Activated naive CD8-positive, alpha-beta T cell treated with anti-CD3 and anti-CD28 coated beads for 36 hours (primary cell): ENCODE measurements at regions not wholly inside any gene's neighbourhood (a gene's known extent, or its start where the extent isn't known, plus 50 kb on each side); places are given as distances from the start of the nearest gene placed in this dataset.

ENCODE experiments used
- DNase-seq: peaks from one replicate; pipeline ENCODE4 v3.0.0; 2021
- H3K27ac Mint-ChIP-seq: one replicate; pipeline ENCODE4 v1.8.0; 2022; ENCODE audit warnings: mild to moderate bottlenecking, moderate library complexity, mixed read lengths
- H3K27me3 Mint-ChIP-seq: one replicate; pipeline ENCODE4 v1.8.0; 2022; ENCODE audit warnings: mild to moderate bottlenecking, mixed read lengths
- H3K36me3 Mint-ChIP-seq: one replicate; pipeline ENCODE4 v1.8.0; 2021; ENCODE audit warnings: mild to moderate bottlenecking, mixed read lengths
- H3K4me1 Mint-ChIP-seq: one replicate; pipeline ENCODE4 v1.8.0; 2021; ENCODE audit warnings: mixed read lengths
- H3K4me3 Mint-ChIP-seq: one replicate; pipeline ENCODE4 v1.8.0; 2022; ENCODE audit warnings: mild to moderate bottlenecking, moderate library complexity, mixed read lengths
- H3K9me3 Mint-ChIP-seq: one replicate; pipeline ENCODE4 v1.8.0; 2022; ENCODE audit warnings: mixed read lengths

GRCh38 chr3:188940573-188940932 is 231.2 kb upstream of the TPRG1 start:
- Mint-ChIP-seq H3K27me3 (peaks cover 6% of the 10 kb centered on the region), H3K27ac (no peak overlapping the region), H3K4me1 (no peaks in the 10 kb centered on the region), H3K36me3 (no peaks in the 10 kb centered on the region), H3K4me3 (no peak overlapping the region), H3K9me3 (peaks cover 3% of the 10 kb centered on the region)
- DNase-seq = no peak

GRCh38 chr3:188941103-188941502 is 230.7 kb upstream of the TPRG1 start:
- no peaks in the 10 kb centered on the region for H3K36me3 Mint-ChIP-seq
- DNase-seq = no peak
- H3K27ac Mint-ChIP-seq = no peak overlapping the region
- H3K27me3 Mint-ChIP-seq = peaks cover 10% of the 10 kb centered on the region
- peaks cover 3% of the 10 kb centered on the region for H3K9me3 Mint-ChIP-seq
- no peak overlapping the region for H3K4me3 Mint-ChIP-seq
- H3K4me1 Mint-ChIP-seq = no peaks in the 10 kb centered on the region

DNA sequence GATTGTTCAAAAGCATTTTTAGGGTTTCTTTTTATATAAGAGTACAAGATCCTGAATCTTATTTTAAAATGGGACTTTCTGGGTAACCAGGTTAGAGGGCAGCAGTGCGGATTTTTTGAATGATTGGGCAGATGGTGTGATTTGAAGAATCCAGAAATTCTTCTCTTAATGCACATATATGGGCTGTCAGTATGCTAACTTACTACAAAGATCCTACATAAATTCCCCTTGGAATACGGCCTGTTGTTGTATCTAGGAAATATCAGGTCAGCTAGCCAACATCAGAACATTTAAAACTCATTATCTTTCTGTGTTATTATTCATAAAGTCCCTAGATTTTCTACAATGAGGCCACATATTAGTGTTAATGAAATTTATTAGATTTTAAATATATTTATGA is 229.6 kb upstream of the TPRG1 start:
- Mint-ChIP-seq H3K36me3 (no peaks in the 10 kb centered on the region), H3K9me3 (peaks cover 3% of the 10 kb centered on the region), H3K4me3 (no peak overlapping the region), H3K27ac (no peak overlapping the region), H3K4me1 (no peaks in the 10 kb centered on the region), H3K27me3 (peaks cover 20% of the 10 kb centered on the region)
- DNase-seq = no peak

GRCh38 chr3:188943591-188943990 is 228.2 kb upstream of the TPRG1 start:
- H3K4me3 Mint-ChIP-seq = no peak overlapping the region
- H3K27ac Mint-ChIP-seq = no peak overlapping the region
- DNase-seq = no peak
- peaks cover 1% of the 10 kb centered on the region for H3K9me3 Mint-ChIP-seq
- H3K4me1 Mint-ChIP-seq = peaks cover 3% of the 10 kb centered on the region
- H3K27me3 Mint-ChIP-seq = peaks cover 25% of the 10 kb centered on the region
- H3K36me3 Mint-ChIP-seq = no peaks in the 10 kb centered on the region

- Mint-ChIP-seq H3K4me3 (no peak overlapping the region), H3K36me3 (no peaks in the 10 kb centered on the region), H3K27me3 (peaks cover 28% of the 10 kb centered on the region), H3K9me3 (peaks cover 1% of the 10 kb centered on the region), H3K4me1 (peaks cover 8% of the 10 kb centered on the region), H3K27ac (no peak overlapping the region)
- no peak for DNase-seq
These were observed 227.7 kb upstream of the TPRG1 start for GRCh38 chr3:188944108-188944507.

DNA sequence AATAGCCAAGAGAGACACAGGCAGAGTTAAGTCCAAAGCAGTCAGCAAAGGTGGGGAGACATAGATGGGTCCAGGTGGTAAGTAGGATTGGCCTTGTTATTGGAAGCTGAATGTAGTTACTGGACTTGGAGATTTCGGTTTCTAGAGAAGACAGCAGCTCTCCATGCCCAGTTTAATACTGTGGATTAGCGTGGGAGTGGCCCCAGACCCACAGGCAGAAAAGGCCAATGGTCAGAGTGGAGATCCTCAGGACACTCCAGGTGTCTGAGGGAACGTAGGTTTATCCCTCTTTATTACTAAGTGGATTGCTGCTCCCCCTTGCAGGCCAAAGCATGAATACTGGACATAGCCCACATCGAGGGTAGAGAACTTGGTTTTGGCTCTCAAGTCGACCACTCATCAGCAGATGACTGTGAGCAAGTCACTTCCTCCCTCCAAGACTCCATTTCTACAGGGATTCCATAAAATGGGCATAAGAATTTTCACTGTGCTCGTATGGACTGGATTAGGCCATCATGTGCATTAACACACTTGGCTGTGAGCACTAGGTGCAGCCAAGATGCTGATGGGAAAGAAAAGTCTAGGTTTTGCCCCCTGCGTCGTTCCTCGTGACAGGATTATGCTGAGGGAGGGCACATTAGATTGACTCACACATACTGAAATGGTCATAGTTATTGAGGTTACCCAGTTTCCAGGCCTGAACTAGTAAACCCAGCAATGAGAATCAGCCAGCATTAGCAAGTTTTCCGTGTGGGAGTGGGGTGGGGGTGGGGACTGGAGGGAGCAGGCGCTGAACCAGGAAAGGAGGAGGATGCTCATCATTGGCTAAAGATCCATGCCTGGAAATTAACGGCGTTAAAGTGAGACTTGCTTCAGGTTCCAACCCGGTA is 225.2 kb upstream of the TPRG1 start:
- Mint-ChIP-seq H3K36me3 (no peaks in the 10 kb centered on the region), H3K4me1 (peaks cover 21% of the 10 kb centered on the region), H3K9me3 (peaks cover 1% of the 10 kb centered on the region), H3K27ac (no peak overlapping the region), H3K4me3 (no peak overlapping the region), H3K27me3 (peaks cover 28% of the 10 kb centered on the region)
- no peak for DNase-seq

DNA sequence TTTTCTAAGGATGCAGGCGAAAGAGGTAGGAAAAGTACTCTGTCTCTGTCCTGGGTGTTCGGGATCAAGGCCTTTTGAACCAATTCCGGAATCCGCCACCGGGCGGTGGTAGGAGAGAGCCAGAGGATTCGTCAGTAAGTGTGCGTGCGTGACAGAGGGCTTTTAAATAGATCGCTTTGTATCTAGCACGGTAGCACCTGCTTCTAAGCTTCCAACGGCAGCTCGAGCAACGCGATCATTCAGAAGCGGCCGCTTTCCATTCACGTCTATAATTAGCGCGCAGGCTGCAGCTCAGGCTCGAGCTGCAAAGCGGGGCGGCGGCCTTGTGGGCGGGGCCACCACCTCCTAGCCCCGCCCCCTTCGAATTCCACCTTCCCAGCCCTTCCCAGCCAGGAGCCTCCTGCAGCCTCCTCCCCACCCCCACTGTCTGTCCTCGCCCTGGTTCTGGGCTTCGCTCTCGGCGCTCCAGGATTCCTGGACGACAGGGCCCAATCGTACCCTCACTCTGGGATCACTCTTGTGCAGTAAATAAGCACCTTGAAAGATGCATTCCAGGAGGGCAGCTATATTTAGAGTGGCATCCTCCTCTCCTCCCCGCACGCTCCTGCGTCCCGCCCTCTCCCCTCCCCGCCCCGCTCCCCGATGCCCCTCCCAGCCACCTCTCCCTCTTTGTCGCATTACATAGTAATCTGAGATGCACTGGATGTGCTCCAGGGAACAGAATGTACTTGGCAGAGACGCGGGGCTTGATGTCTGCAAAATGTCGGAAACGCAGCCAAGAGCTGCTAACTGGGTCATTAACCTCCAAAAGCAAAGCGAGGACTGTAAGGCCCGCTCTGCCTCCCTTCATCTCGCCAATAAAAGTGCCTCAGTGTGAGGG is 224.1 kb upstream of the TPRG1 start:
- Mint-ChIP-seq H3K27me3 (peaks cover 28% of the 10 kb centered on the region), H3K4me1 (peaks cover 22% of the 10 kb centered on the region), H3K36me3 (no peaks in the 10 kb centered on the region), H3K27ac (peak overlapping the region; percentile 7), H3K4me3 (peak overlapping the region; percentile 47), H3K9me3 (peaks cover under 1% of the 10 kb centered on the region)
- DNase-seq = peak; percentile 24

DNA sequence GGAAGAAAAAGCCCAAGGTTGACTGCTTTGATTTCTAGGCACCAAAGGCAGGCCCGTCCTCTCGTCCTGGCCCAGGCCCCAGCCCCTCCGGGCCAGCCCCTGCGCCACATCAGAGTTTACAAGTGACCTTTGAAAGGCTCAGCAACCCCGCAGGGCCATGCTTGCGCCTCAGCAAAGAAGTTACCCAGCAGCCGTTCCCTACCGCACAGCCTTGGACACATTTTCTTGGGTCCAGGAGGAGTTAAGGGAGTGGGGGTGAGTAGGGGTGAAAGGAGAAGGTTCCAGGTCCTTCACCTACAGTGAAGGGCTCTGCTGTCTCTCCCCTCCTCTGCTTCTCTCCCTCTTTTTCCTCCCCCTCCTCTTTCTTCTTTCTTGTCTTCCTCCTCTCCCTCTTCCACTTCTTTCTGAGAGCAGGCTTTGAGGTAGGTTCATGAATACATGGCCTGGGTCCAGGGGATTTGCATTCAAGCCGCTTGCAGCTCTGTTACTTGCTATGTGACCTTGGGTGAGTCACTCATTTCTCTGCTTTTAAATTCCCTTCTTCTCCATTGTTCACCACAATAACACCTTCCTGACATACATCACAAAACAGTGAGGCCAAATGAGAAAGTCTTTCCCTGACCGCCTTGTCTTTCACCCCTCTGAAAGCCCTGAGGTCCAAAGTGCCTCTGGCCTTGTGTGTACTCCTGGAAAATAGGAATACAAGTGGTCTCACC is 223.3 kb upstream of the TPRG1 start:
- Mint-ChIP-seq H3K27me3 (peaks cover 28% of the 10 kb centered on the region), H3K4me3 (no peak overlapping the region), H3K27ac (no peak overlapping the region), H3K36me3 (no peaks in the 10 kb centered on the region), H3K9me3 (no peaks in the 10 kb centered on the region), H3K4me1 (peaks cover 22% of the 10 kb centered on the region)
- no peak for DNase-seq

DNA sequence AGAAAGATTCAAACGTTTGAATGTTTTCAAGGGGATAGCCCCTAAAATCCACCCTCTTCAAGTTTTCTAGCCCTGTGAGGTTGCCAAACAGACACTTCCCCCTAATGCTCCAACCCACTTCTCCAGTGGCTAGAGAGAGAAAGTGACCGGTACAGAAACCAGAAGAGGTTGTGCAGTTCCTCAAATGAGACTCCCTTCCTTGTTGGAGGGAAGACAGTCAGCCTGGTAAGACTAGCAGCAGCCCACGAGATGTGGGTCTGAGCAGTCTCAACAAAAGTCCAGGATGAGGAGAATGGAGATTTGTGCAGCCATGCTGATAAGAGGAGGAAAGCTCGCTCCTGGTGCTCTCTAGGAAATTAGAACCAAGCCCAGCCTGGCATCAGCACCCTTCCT is 222.8 kb upstream of the TPRG1 start:
- no peak overlapping the region for H3K27ac Mint-ChIP-seq

DNA sequence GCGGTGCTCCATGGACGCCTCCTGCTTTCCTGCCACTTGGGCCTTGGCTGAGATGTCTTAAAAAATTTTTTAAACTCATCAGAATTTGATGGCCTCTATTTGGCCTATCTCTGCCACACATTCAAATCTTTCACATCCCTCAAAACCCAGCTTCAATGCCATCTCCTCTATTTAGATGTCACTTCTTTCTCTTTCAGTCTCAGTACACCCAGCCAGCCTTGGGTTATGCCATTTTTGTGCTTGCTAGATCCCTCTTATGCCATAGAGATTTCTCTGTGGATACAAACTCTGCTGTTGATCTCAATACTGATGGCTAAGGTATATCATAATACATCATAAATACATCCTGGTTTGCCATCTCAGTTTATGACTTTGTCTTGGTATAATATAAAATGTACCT is 222.3 kb upstream of the TPRG1 start:
- Mint-ChIP-seq H3K4me1 (peaks cover 23% of the 10 kb centered on the region), H3K9me3 (no peaks in the 10 kb centered on the region), H3K27ac (no peak overlapping the region), H3K27me3 (peaks cover 28% of the 10 kb centered on the region), H3K4me3 (no peak overlapping the region), H3K36me3 (no peaks in the 10 kb centered on the region)
- no peak for DNase-seq

More for the DNA sequence above, 222.8 kb upstream of the TPRG1 start:
- no peak for DNase-seq
- Mint-ChIP-seq H3K4me1 (peaks cover 22% of the 10 kb centered on the region), H3K27me3 (peaks cover 28% of the 10 kb centered on the region), H3K4me3 (no peak overlapping the region), H3K36me3 (no peaks in the 10 kb centered on the region), H3K9me3 (no peaks in the 10 kb centered on the region)

DNA sequence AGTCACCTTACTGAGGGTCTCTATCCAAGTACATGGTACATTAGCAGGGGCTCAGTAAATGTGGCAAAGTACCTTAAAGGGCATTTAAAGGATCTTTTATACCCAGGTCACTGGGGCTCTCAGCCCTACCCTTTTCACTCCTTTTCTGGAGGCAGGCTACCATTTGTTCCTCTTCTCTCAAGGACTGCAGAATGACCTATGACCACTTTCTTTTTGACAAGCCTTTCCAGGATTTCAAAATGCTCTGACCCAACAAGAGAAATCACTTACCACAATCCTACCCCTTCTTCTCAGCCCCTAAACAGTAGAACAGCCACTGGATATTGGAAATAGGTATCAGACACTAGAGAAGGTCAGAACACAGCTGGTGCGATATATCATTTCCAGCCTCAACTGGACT is 221.8 kb upstream of the TPRG1 start:
- Mint-ChIP-seq H3K27ac (peak overlapping the region; percentile 31), H3K36me3 (no peaks in the 10 kb centered on the region), H3K4me3 (no peak overlapping the region), H3K4me1 (peaks cover 27% of the 10 kb centered on the region), H3K9me3 (no peaks in the 10 kb centered on the region), H3K27me3 (peaks cover 26% of the 10 kb centered on the region)
- DNase-seq = no peak

GRCh38 chr3:188950832-188951489 is 220.8 kb upstream of the TPRG1 start:
- Mint-ChIP-seq H3K27me3 (peaks cover 19% of the 10 kb centered on the region), H3K36me3 (no peaks in the 10 kb centered on the region), H3K27ac (peak overlapping the region; percentile 80), H3K4me3 (no peak overlapping the region), H3K9me3 (no peaks in the 10 kb centered on the region), H3K4me1 (peaks cover 27% of the 10 kb centered on the region)
- DNase-seq = peak; percentile 43

DNA sequence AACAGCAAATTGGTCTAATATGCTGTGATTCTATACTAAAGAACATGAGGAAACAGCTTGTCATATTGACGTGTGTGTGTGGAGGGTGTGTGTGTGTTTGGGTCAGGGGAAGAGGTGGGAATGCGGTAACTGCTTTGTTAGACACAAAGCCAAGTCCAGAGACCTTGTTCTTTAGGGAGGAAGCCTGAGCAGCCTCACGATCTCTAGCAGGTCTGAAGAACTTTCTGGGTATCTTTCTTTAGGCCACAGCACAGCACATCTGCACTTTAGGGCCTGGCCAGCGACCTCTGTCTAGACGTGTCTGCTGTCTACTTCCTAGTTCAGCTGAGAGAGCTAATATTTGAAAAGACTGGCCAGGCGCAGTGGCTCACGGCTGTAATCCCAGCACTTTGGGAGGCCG is 220.0 kb upstream of the TPRG1 start:
- peaks cover 31% of the 10 kb centered on the region for H3K4me1 Mint-ChIP-seq
- no peak overlapping the region for H3K27ac Mint-ChIP-seq
- no peaks in the 10 kb centered on the region for H3K36me3 Mint-ChIP-seq
- H3K27me3 Mint-ChIP-seq = peaks cover 13% of the 10 kb centered on the region
- H3K9me3 Mint-ChIP-seq = no peaks in the 10 kb centered on the region
- no peak overlapping the region for H3K4me3 Mint-ChIP-seq
- no peak for DNase-seq

DNA sequence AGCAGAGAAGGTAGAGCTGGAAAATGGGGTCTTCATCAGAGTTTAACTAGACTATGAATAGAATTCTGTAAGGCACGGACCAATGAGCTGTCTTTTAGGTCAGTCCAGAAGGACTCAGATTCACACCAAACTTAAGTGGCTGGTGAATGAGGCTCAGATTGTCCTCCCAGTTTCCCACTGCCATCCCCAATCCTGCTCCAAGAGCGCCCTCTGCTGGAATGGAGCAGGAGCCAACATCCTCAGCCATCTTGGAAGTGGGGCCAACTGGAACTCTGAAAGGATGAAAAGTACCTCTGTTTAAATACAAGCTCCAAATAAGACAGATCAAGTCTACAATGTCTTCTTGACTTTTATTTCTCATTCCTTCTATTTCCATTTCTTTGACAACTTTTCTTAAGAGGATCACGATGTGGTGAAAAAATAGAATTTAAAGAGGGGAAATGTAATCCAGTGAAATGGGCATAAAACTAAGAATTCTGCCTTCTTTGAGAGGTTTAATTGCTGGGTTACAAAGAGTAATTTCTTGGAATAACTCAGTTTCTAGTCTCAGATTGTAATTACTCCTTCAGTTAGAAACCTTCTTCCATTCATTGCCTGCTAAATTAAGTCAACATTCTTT is 217.1 kb upstream of the TPRG1 start:
- peak; percentile 75 for DNase-seq
- H3K9me3 Mint-ChIP-seq = no peaks in the 10 kb centered on the region
- H3K36me3 Mint-ChIP-seq = no peaks in the 10 kb centered on the region
- H3K4me3 Mint-ChIP-seq = no peak overlapping the region
- H3K27me3 Mint-ChIP-seq = no peaks in the 10 kb centered on the region
- no peak overlapping the region for H3K27ac Mint-ChIP-seq
- peaks cover 36% of the 10 kb centered on the region for H3K4me1 Mint-ChIP-seq
